Brain microvascular endothelial cell (primary cell): ENCODE measurements at regions not wholly inside any gene's neighbourhood (a gene's known extent, or its start where the extent isn't known, plus 50 kb on each side); places are given as distances from the start of the nearest gene placed in this dataset.

Experiments used
- DNase-seq: peaks from one replicate; pipeline ENCODE4 v3.0.0-alpha.2; 2020
- H3K27ac ChIP-seq: fragments of 250-450 bp; sonication (Bioruptor Pico); 2 replicates; pipeline ENCODE4 v1.5.1; 2020; ENCODE audit warnings: mild to moderate bottlenecking, moderate library complexity
- H3K27me3 ChIP-seq: fragments of 250-450 bp; sonication (Bioruptor Pico); replicated peaks from 2 replicates; pipeline ENCODE4 v1.5.1; 2020; ENCODE audit warnings: mild to moderate bottlenecking
- H3K36me3 ChIP-seq: fragments of 250-450 bp; sonication (Bioruptor Pico); replicated peaks from 2 replicates; pipeline ENCODE4 v1.5.1; 2020; ENCODE audit warnings: mild to moderate bottlenecking
- H3K4me3 ChIP-seq: 2 replicates; pipeline ENCODE4 v1.5.1; 2011; ENCODE audit warnings: low read depth, mild to moderate bottlenecking, control low read depth, low read length, moderate library complexity
- in situ Hi-C: cut with HindIII; loops from 2 replicates; pipeline ENCODE4 v1.10.0; 2017; ENCODE audit warnings: low sequenced_read_pairs, low pct_ligation_motif_present
- TF ChIP-seq, protein P1 (sequence below): IDR thresholded peaks from 2 replicates; pipeline ENCODE4 v1.5.1; 2011; ENCODE audit warnings: low read depth, mild to moderate bottlenecking, moderate library complexity, low read length, control low read depth, inconsistent platforms; ENCODE audit errors: missing control alignments

DNA sequence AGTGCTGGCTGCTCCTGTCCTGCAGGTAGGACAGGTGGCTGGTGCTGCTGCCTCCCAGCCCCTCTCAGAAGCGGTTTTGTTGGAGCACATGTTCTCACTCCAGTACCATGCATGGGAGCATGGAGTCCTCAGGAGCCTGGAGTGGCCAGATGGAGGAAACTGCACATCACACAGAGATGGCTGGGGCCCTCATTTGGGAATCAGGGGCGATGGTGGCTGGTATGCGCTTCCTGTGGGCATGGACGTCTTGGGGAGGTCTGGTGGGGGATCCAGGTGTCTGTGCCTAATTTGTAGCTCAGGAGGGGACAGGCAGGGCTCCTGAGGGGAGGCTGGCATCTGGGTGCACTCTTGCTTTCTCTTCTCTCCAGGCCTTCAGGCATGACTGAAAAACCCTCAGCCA is 168.2 kb downstream of the KLF13 start:
- no peaks in the 10 kb centered on the region for H3K36me3 ChIP-seq
- no peak overlapping the region for H3K27ac ChIP-seq
- no peak overlapping the region for H3K4me3 ChIP-seq
- no peaks in the 10 kb centered on the region for H3K27me3 ChIP-seq
- no peak for DNase-seq
- TF ChIP-seq, protein P1, sequence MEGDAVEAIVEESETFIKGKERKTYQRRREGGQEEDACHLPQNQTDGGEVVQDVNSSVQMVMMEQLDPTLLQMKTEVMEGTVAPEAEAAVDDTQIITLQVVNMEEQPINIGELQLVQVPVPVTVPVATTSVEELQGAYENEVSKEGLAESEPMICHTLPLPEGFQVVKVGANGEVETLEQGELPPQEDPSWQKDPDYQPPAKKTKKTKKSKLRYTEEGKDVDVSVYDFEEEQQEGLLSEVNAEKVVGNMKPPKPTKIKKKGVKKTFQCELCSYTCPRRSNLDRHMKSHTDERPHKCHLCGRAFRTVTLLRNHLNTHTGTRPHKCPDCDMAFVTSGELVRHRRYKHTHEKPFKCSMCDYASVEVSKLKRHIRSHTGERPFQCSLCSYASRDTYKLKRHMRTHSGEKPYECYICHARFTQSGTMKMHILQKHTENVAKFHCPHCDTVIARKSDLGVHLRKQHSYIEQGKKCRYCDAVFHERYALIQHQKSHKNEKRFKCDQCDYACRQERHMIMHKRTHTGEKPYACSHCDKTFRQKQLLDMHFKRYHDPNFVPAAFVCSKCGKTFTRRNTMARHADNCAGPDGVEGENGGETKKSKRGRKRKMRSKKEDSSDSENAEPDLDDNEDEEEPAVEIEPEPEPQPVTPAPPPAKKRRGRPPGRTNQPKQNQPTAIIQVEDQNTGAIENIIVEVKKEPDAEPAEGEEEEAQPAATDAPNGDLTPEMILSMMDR, result no peak
- in situ Hi-C loops, result loop anchor here (25.0 kb wide), 1 partner anchor 282 kb away; no protein-coding TSS in a partner anchor

DNA sequence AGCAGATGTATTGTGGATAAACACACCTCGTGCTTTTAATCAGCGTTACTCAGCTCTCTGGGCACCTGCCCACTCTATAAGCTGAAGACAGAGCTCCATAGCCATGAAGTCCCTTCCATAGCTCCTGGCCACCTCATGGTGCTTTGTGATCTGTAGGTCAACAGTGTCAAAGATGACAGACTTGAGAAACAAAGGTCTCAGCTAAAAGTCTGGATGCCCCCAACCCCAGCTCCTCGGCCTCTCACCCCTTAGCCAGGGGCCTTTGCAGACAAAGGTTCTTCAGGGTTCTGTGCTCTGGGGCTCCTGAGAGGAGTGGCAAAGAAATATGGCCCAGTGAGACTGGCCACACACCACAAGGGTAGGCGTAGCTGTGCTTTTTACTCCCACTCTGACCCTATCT is 168.6 kb downstream of the KLF13 start:
- Histone ChIP-seq H3K36me3 (no peaks in the 10 kb centered on the region), H3K27ac (no peak overlapping the region), H3K27me3 (no peaks in the 10 kb centered on the region), H3K4me3 (no peak overlapping the region)
- in situ Hi-C loops, result loop anchor here (25.0 kb wide), 1 partner anchor 283 kb away; no protein-coding TSS in a partner anchor
- TF ChIP-seq, protein P1, result no peak
- DNase-seq, result no peak

DNA sequence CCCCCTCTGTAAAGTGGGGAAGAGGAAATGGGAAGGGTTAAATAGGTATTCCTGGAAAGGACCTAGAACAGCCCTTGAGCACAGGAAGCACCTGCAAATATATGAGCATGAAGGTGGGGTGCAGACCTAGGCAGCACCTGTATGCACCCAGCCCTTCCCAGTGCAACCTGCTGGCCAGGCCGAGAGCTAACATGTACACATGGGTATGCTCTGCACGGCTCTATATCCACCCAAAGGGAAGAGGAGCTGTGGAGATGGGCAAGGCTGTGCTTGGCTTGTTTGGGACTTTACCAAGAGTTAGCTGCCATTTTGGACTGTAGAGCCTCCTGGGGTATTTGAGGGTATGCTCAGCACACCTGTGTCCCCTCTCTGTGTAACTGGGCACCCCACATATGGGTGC is 171.2 kb downstream of the KLF13 start:
- in situ Hi-C loops, result loop anchor here (25.0 kb wide), 1 partner anchor 286 kb away; no protein-coding TSS in a partner anchor
- Histone ChIP-seq H3K27ac (no peak overlapping the region), H3K4me3 (no peak overlapping the region), H3K27me3 (no peaks in the 10 kb centered on the region), H3K36me3 (no peaks in the 10 kb centered on the region)
- TF ChIP-seq, protein P1, result no peak
- DNase-seq, result no peak

DNA sequence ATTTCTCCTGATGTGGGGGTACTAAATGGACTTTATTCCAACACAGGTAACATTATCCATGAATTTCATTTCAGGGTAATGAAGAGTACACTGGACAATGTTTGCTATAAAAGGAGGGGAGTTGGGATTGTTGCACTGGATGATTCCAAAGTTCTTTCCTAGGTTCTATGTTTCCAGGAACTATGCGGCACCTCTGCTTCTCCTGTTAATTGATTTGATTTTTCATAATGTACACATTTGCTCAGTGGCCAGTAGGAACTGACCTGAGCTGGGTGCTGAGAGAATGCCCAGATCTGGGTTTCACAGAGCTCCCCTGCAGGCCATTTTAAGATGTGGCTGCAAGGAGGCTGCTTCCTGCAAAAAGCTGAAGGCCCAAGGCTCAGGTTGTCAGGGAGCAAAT is 171.7 kb downstream of the KLF13 start:
- in situ Hi-C loops, result loop anchor here (25.0 kb wide), 1 partner anchor 286 kb away; no protein-coding TSS in a partner anchor
- no peaks in the 10 kb centered on the region for H3K27me3 ChIP-seq
- no peak overlapping the region for H3K4me3 ChIP-seq

DNA sequence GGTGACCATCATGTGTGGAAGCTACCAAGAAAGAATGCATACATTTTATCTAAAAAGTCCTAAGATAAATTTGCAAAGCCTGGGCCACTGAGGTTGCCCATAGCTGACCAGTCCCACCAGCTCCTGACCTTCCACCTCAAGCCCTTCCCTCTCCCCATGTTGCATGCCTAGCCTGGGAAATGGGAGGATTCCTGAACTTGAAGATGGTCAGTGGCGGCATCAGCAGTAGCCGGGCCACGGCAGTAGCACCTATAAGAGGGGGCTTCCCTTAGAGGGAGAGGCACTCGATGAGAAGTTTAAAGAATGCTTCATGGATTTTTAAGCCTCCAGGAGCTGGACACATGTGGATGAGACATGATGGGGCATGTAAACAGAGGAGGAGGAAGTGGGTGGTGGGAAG is 172.1 kb downstream of the KLF13 start:
- Histone ChIP-seq H3K27me3 (no peaks in the 10 kb centered on the region), H3K4me3 (no peak overlapping the region), H3K27ac (no peak overlapping the region), H3K36me3 (no peaks in the 10 kb centered on the region)
- DNase-seq, result no peak
- TF ChIP-seq, protein P1, result no peak
- in situ Hi-C loops, result loop anchor here (25.0 kb wide), 1 partner anchor 286 kb away; no protein-coding TSS in a partner anchor

More for the DNA sequence above, 171.7 kb downstream of the KLF13 start:
- TF ChIP-seq, protein P1, result peak; percentile 23
- DNase-seq, result no peak
- H3K27ac ChIP-seq, result no peak overlapping the region
- H3K36me3 ChIP-seq, result no peaks in the 10 kb centered on the region
